Endothelial cell of umbilical vein (primary cell): ENCODE measurements at regions not wholly inside any gene's neighbourhood (a gene's known extent, or its start where the extent isn't known, plus 50 kb on each side); places are given as distances from the start of the nearest gene placed in this dataset.
"Not testable (repeated sequence)": the region's sequence is repeated elsewhere in the genome, so short reads cannot be mapped to it uniquely, and the experiment has no call there.

Experiments used
- BruUV-seq: library from RNA; stranded (reverse); fragments of 400-500 nt; replicated peaks from 2 replicates; lab custom pipeline; 2021; lab: Mats Ljungman, UMichigan
- CTCF ChIA-PET: fragments of 300-600, 350-600 bp; sonication (Branson Sonifier 250); formaldehyde crosslinking; loops from one replicate; lab custom pipeline; 2021; ENCODE audit warnings: antibody characterized with exemption, inconsistent platforms; lab: Charles Lee
- POLR2A ChIA-PET: fragments of 300-600, 350-600 bp; sonication (Branson Sonifier 250); formaldehyde crosslinking; loops from one replicate; lab custom pipeline; 2021; ENCODE audit warnings: antibody characterized with exemption, inconsistent platforms; lab: Charles Lee
- DNase-seq: peaks from one replicate; pipeline ENCODE4 v3.0.0-alpha.2; 2011; ENCODE audit warnings: low read depth, low spot score
- FAIRE-seq: peaks from 2 replicates; lab custom pipeline; 2011; peaks lifted over from hg19 to GRCh38; lab: Jason Lieb, UNC
- H2AFZ ChIP-seq: 2 replicates; pipeline ENCODE4 v1.6.0; 2012; ENCODE audit warnings: low read depth, low read length, control low read depth, inconsistent platforms
- H3K27ac ChIP-seq: 2 replicates; pipeline ENCODE4 v1.5.1; 2011; ENCODE audit warnings: low read depth, mild to moderate bottlenecking, control low read depth, low read length, moderate library complexity; ENCODE audit not compliant: insufficient read depth
- H3K27me3 ChIP-seq, 2 experiments: 2 replicates each; pipeline versions ENCODE4 v1.6.0 to v1.6.1; 2011; ENCODE audit warnings: low read length in 2 of 2, mixed read lengths in 1 of 2; ENCODE audit not compliant: control insufficient read depth in 2 of 2, insufficient read depth in 2 of 2
- H3K36me3 ChIP-seq, 2 experiments: 2 replicates in 1 of 2; 3 replicates in 1 of 2; pipeline ENCODE4 v1.5.1; 2011; ENCODE audit warnings: low read length in 2 of 2, mild to moderate bottlenecking in 1 of 2, moderate library complexity in 1 of 2; ENCODE audit not compliant: control insufficient read depth in 2 of 2, insufficient read depth in 2 of 2; ENCODE audit errors: extremely low read depth in 1 of 2
- H3K4me1 ChIP-seq: 3 replicates; pipeline ENCODE4 v1.5.1; 2011; ENCODE audit warnings: mild to moderate bottlenecking, low read length; ENCODE audit not compliant: control insufficient read depth, insufficient read depth; ENCODE audit errors: extremely low read depth
- H3K4me2 ChIP-seq: 2 replicates; pipeline ENCODE4 v1.6.1; 2011; ENCODE audit warnings: low read length, control low read depth, mixed read lengths; ENCODE audit not compliant: insufficient read depth
- H3K4me3 ChIP-seq, 3 experiments: fragments of 200-600 bp in 1 of 3; sonication (generic), shearing (Covaris generic) in 1 of 3; replicated peaks in 1 of 3; 2 replicates each; pipeline ENCODE4 v1.5.1; 2011 to 2016; ENCODE audit warnings: control low read depth in 3 of 3, low read length in 3 of 3, mild to moderate bottlenecking in 2 of 3, inconsistent platforms in 1 of 3, low read depth in 1 of 3, moderate library complexity in 1 of 3; ENCODE audit not compliant: insufficient read depth in 1 of 3
- H3K79me2 ChIP-seq: 2 replicates; pipeline ENCODE4 v1.6.0; 2012; ENCODE audit warnings: low read length, inconsistent platforms; ENCODE audit not compliant: control insufficient read depth, insufficient read depth
- H3K9ac ChIP-seq: replicated peaks from 2 replicates; pipeline ENCODE3; 2011; ENCODE audit warnings: low read length, control low read depth; ENCODE audit not compliant: insufficient read depth; ENCODE audit errors: extremely low read depth
- H3K9me1 ChIP-seq: replicated peaks from 3 replicates; pipeline ENCODE4 v1.6.0; 2011; ENCODE audit warnings: mild to moderate bottlenecking, low read length; ENCODE audit not compliant: control insufficient read depth, insufficient read depth; ENCODE audit errors: extremely low read depth
- H3K9me3 ChIP-seq: replicated peaks from 2 replicates; pipeline ENCODE4 v1.5.1; 2012; ENCODE audit warnings: low read length, inconsistent platforms; ENCODE audit not compliant: control insufficient read depth, insufficient read depth
- H4K20me1 ChIP-seq: replicated peaks from 2 replicates; pipeline ENCODE3; 2011; ENCODE audit warnings: mild to moderate bottlenecking, low read length; ENCODE audit not compliant: control insufficient read depth, insufficient read depth; ENCODE audit errors: extremely low read depth
- dilution Hi-C: fragments of 300-500 bp; cut with MboI; formaldehyde crosslinking; loops from one replicate; pipeline ENCODE4 v1.15.0; 2019; ENCODE audit warnings: low sequenced_read_pairs; ENCODE audit not compliant: extremely low pct_ligation_motif_present
- intact Hi-C: fragments of 100-400 bp; cut with micrococcal nuclease; formaldehyde crosslinking; loops from one replicate; pipeline ENCODE4 v1.10.0; 2022

DNA sequence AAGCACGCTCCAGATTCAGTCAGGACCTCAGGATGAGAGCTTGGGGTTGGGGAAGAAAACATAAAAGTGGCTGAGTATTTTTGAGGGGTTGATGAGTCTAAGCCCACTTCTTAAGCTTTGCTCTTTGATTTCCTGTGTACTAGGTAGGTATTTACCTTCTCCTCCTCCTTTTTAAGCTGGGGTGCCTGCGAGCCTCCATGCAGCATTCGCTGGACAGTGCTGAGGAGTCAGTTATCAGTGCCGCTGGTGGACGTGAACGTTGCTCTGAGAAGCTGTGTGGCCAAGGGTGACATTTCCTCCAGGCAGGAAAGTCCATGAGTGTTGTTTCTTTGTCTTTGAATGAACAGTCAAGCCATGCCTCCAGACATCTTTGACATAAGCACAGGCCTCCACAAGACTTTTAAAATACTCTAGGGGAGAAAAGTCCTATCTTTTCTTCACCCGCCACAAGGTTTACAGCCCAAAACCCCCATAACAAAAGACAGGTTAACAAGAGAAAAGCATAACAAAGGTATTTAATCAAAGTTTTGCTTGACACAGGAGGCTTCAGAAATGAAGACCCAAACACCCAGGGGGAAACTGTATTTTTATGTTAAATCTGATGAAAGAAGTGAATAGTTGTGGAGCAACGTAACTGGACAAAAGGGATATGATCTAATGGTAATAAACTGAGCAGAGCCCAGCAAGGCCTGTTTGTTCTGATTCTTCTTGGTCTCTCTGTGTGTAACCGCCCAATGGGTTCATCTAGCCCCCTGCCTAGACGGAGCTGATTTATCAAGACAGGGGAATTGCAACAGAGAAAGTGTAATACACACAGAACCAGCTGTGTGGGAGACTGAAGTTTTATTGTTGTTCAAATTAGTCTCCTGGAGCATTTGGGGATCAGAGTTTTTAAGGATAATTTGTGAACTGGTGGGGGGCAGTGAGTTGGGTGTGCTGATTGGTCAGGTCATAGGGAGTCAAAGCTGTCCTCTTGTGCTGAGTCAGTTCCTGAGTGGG, 217.9 kb downstream of the SPATA31A1 start:
- FAIRE-seq, BruUV-seq: not testable (repeated sequence)

DNA sequence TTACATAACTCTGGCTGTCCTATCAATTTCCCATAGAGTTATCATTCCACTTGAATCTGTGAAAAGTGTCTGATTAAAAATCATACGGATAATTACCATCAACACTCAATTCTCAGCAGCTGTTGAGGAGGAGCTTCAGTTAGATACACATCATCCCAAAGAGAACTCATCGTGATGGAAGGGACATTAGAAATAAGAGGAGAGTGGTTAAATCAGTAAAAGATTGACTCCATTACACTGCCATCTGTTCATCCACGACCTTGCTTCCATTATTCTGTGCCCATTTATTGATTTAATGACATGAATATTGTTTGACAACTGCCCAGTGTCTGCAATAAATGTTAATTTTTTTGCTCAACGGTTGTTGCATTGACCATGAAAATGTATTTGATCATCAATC, 223.5 kb downstream of the SPATA31A1 start:
- H3K27me3 ChIP-seq, H3K36me3 ChIP-seq, H3K9me1 ChIP-seq, H3K4me3 ChIP-seq, H4K20me1 ChIP-seq, H3K4me2 ChIP-seq, H3K9ac ChIP-seq, POLR2A ChIA-PET, intact Hi-C loops, dilution Hi-C loops, CTCF ChIA-PET, H3K9me3 ChIP-seq, H3K27ac ChIP-seq, H2AFZ ChIP-seq, DNase-seq, FAIRE-seq, H3K4me1 ChIP-seq, H3K79me2 ChIP-seq, BruUV-seq: not testable (repeated sequence)

More for the DNA sequence above, 217.9 kb downstream of the SPATA31A1 start:
- H3K9me1 ChIP-seq, DNase-seq, H3K36me3 ChIP-seq, H3K79me2 ChIP-seq, H3K4me2 ChIP-seq, intact Hi-C loops, H3K9ac ChIP-seq, H4K20me1 ChIP-seq, H3K9me3 ChIP-seq, H3K4me1 ChIP-seq, CTCF ChIA-PET, H2AFZ ChIP-seq, dilution Hi-C loops, H3K27me3 ChIP-seq, H3K27ac ChIP-seq, H3K4me3 ChIP-seq, POLR2A ChIA-PET: not testable (repeated sequence)

DNA sequence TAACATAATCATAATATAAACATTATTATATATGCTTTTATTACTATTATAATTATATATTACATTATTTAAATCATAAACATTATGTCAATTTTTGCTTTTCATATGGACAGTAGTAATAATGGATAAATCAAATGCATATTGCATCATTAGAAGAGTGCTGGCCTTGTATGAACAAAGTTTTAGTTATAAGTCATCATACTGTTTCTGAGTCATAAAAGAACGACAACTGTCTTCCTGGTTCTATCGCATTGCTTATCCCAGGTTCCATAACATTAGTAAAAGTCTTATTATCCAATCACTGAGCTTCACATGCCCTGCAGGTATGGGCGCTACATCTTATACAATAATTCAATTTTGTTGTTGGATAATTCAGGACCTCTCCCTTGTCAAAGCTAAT, 225.8 kb downstream of the SPATA31A1 start:
- H3K4me2 ChIP-seq, H3K9ac ChIP-seq, CTCF ChIA-PET, H3K4me1 ChIP-seq, H3K27ac ChIP-seq, H3K27me3 ChIP-seq, H3K4me3 ChIP-seq, H2AFZ ChIP-seq, BruUV-seq, H3K9me3 ChIP-seq, FAIRE-seq, DNase-seq, intact Hi-C loops, H3K79me2 ChIP-seq, POLR2A ChIA-PET, H3K36me3 ChIP-seq, H3K9me1 ChIP-seq, H4K20me1 ChIP-seq, dilution Hi-C loops: not testable (repeated sequence)

DNA sequence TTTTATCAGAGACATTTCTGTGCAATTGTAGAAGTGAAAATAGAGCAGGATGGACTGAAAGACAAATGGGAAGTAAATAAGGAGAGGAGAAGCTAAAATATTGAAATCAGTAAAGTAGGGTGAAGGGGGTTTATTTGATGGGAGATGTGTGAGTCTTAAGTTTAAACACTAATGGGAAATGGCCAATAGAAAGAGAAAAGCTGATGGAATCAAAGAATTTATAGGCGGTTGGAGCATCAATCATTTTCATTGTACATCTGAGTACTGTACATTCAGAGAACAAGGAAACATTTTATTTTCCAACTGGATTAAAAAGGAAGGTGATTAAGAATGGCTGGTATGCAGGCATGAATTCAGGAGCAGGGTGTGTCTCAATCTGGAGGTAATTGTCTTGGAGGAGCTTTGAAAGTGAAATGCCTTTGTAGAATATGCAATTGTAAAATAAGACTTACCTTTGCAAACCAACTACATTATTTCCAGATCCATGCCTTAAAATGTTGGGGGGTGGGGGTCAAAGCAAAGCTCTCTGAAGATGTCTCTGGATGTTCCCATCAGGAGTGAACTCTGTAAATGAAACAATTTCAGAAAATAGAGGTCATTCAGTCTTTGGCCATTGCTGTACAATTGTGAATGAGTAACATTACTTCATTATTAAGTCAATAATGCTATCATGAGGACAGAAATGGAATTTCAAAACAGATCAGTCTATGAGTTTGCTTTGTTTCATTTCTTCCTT, 227.4 kb downstream of the SPATA31A1 start:
- dilution Hi-C loops, H3K9me1 ChIP-seq, intact Hi-C loops, H3K79me2 ChIP-seq, H3K9me3 ChIP-seq, BruUV-seq, H3K9ac ChIP-seq, POLR2A ChIA-PET, H3K4me1 ChIP-seq, H3K4me3 ChIP-seq, DNase-seq, H3K27me3 ChIP-seq, FAIRE-seq, CTCF ChIA-PET, H3K36me3 ChIP-seq, H4K20me1 ChIP-seq: not testable (repeated sequence)
- peak overlapping the region; percentile 51 for H2AFZ ChIP-seq
- H3K27ac ChIP-seq = peak overlapping the region; percentile 29
- peak overlapping the region; percentile 11 for H3K4me2 ChIP-seq
